ENCODE measurements at regions not wholly inside any gene's neighbourhood (a gene's known extent, or its start where the extent isn't known, plus 50 kb on each side); places are given as distances from the start of the nearest gene placed in this dataset.

- TF ChIP-seq RXRA (IDR thresholded peaks at IDR 0.05; ENCODE audit: insufficient read depth, low read depth, low read length) = no peak
- peak; percentile 99 for TF ChIP-seq TCF12 (IDR thresholded peaks at IDR 0.05; ENCODE audit: low read depth, low read length)
- 0 out of 2 replicates have a peak, but pooled peaks have one; percentile 23 for TF ChIP-seq POLR2AphosphoS5 (IDR thresholded peaks at IDR 0.05; ENCODE audit: low read depth, low read length)
These were observed 459.0 kb downstream of the BCL11A start (continued) for GRCh38 chr2:60094450-60094929.
